K562 (cell line): ENCODE measurements at regions not wholly inside any gene's neighbourhood (a gene's known extent, or its start where the extent isn't known, plus 50 kb on each side); places are given as distances from the start of the nearest gene placed in this dataset.

Experiments
- ARHGAP35 ChIP-seq: fragments of 450-650 bp; IDR thresholded peaks from 2 replicates; pipeline ENCODE4 v1.6.1; 2018; ENCODE audit not compliant: partially characterized antibody
- ARID2 ChIP-seq: fragments of 450-650 bp; IDR thresholded peaks from 2 replicates; pipeline ENCODE4 v1.6.1; 2017; ENCODE audit warnings: antibody characterized with exemption, mild to moderate bottlenecking
- RBFOX2 ChIP-seq: fragments of 200-400 bp; formaldehyde crosslinking; IDR thresholded peaks from 2 replicates; pipeline ENCODE4 v1.6.1; 2017; ENCODE audit warnings: low read depth, mild to moderate bottlenecking, low read length, moderate library complexity
- RCOR1 ChIP-seq, 2 experiments: IDR thresholded peaks; 2 replicates each; pipeline ENCODE4 v1.6.1; 2012; ENCODE audit warnings: low read depth in 2 of 2, low read length in 2 of 2, borderline replicate concordance in 1 of 2, improper control_type of control experiment in 1 of 2
- TAF1 ChIP-seq: IDR thresholded peaks from 2 replicates; pipeline ENCODE4 v1.6.1; 2011; ENCODE audit warnings: mild to moderate bottlenecking, low read length, moderate library complexity; ENCODE audit not compliant: insufficient read depth, control insufficient read depth, severe bottlenecking; ENCODE audit errors: extremely low read depth
- ZNF133 ChIP-seq: fragments of 250-450 bp; sonication (Bioruptor Pico); IDR thresholded peaks from 2 replicates; pipeline ENCODE4 v1.4.0; 2020; ENCODE audit warnings: mild to moderate bottlenecking
- TF ChIP-seq, protein P1 (sequence below), 2 experiments: IDR thresholded peaks; 2 replicates each; pipeline ENCODE4 v1.6.1; 2011; ENCODE audit warnings: borderline replicate concordance in 1 of 2, control low read depth in 1 of 2, low read depth in 1 of 2, low read length in 1 of 2, mild to moderate bottlenecking in 1 of 2, mixed read lengths in 1 of 2, moderate library complexity in 1 of 2; ENCODE audit not compliant: insufficient read depth in 1 of 2, insufficient read length in 1 of 2, poor library complexity in 1 of 2, severe bottlenecking in 1 of 2; ENCODE audit errors: extremely low read depth in 1 of 2

DNA sequence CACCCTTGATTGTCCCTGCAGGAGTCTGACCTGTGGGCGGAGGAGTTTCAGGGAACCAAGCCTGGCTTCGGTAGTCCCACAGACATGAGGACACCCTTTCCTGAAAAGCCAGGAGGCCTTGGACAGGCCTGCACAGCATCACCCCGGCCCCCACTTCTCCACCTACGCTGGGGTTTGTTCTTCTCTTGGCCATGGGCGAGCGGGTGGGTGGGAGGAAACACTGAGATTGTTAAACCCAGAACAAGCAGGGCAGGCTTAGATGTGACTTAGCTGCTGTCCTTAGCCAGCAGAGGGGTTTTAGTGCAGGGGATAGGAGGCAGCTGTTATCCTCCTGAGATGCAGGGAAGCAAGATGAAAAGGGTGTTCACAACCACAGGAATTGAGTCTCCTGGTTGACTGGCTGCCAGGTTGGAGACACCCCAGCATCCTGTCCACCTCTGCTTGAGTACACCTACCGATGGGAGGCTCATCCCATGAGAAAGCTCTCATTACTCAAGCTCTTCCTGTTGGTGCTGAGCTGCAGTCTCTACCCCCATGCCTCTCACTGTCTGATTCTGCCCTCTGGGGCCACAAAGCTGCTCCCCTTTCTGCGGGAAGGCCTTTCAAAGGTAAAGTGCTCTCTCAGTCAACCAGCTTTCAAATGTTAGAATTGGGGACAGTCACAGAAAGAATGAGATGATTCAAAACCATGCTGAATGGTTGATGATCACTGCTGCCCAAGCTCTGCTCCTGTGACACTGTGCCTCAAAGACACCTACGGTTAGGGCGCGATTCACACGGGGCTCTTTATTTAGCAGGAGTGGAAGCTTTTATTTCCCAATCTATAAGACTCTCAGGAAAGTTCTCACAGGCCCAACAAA lies 86.3 kb downstream of the IRF2BPL start:
- TF ChIP-seq TAF1 (no peak), ARID2 (no peak), ARHGAP35 (no peak), RBFOX2 (no peak), RCOR1 (IDR thresholded peaks at IDR 0.05; ENCODE audit: borderline replicate concordance in 1 of 2, low read depth in 2 of 2, low read length in 2 of 2) (no peak), ZNF133 (CRISPR knock-in tag) (no peak)
- TF ChIP-seq, protein P1, sequence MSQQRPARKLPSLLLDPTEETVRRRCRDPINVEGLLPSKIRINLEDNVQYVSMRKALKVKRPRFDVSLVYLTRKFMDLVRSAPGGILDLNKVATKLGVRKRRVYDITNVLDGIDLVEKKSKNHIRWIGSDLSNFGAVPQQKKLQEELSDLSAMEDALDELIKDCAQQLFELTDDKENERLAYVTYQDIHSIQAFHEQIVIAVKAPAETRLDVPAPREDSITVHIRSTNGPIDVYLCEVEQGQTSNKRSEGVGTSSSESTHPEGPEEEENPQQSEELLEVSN (IDR thresholded peaks at IDR 0.05; ENCODE audit: borderline replicate concordance in 1 of 2, extremely low read depth in 1 of 2, insufficient read depth in 1 of 2, insufficient read length in 1 of 2, low read depth in 1 of 2, low read length in 1 of 2, poor library complexity in 1 of 2, severe bottlenecking in 1 of 2): no peak
